ENCODE measurements at regions not wholly inside any gene's neighbourhood (a gene's known extent, or its start where the extent isn't known, plus 50 kb on each side); places are given as distances from the start of the nearest gene placed in this dataset.
"Not testable (repeated sequence)": the region's sequence is repeated elsewhere in the genome, so short reads cannot be mapped to it uniquely, and the experiment has no call there.

GRCh38 chr3:156041856-156042255 is 78.5 kb upstream of the KCNAB1 start:
- H3K9me3 Mint-ChIP-seq; H3K4me1 ChIP-seq (ENCODE audit: control insufficient read depth in 1 of 2, insufficient read depth in 2 of 2, low read length in 2 of 2); H4K20me1 ChIP-seq (ENCODE audit: insufficient read depth, low read length); DNase-seq; intact Hi-C loops (cut with micrococcal nuclease); H3K4me3 ChIP-seq (replicated peaks in 1 of 3; ENCODE audit: low read depth in 2 of 3, low read length in 3 of 3); H3K27ac ChIP-seq (ENCODE audit: low read depth in 1 of 2, low read length in 2 of 2); H3K36me3 ChIP-seq (replicated peaks in 1 of 2; ENCODE audit: control insufficient read depth in 1 of 2, insufficient read depth in 2 of 2, low read length in 2 of 2); H3K27me3 Mint-ChIP-seq (ENCODE audit: low read depth in 3 of 3); H3K4me2 ChIP-seq (replicated peaks; ENCODE audit: extremely low read depth, low read length, poor library complexity, severe bottlenecking); H2AFZ ChIP-seq (ENCODE audit: insufficient read depth, low read depth, low read length, poor library complexity, severe bottlenecking); H3K36me3 Mint-ChIP-seq; H3K9me3 ChIP-seq (replicated peaks in 1 of 2; ENCODE audit: control insufficient read depth in 1 of 2, insufficient read depth in 1 of 2, low read length in 2 of 2); H3K79me2 ChIP-seq (ENCODE audit: insufficient read depth, low read length); H3K27me3 ChIP-seq (ENCODE audit: control insufficient read depth in 2 of 2, insufficient read depth in 2 of 2, low read length in 2 of 2); H3K4me1 Mint-ChIP-seq; H3K27ac Mint-ChIP-seq; H3K4me3 Mint-ChIP-seq; H3K9ac ChIP-seq (ENCODE audit: insufficient read depth, low read length, poor library complexity, severe bottlenecking): not testable (repeated sequence)
- 95% methylated on average over 7 of the region's 7 CpGs for WGBS (ENCODE audit: insufficient coverage)

DNA sequence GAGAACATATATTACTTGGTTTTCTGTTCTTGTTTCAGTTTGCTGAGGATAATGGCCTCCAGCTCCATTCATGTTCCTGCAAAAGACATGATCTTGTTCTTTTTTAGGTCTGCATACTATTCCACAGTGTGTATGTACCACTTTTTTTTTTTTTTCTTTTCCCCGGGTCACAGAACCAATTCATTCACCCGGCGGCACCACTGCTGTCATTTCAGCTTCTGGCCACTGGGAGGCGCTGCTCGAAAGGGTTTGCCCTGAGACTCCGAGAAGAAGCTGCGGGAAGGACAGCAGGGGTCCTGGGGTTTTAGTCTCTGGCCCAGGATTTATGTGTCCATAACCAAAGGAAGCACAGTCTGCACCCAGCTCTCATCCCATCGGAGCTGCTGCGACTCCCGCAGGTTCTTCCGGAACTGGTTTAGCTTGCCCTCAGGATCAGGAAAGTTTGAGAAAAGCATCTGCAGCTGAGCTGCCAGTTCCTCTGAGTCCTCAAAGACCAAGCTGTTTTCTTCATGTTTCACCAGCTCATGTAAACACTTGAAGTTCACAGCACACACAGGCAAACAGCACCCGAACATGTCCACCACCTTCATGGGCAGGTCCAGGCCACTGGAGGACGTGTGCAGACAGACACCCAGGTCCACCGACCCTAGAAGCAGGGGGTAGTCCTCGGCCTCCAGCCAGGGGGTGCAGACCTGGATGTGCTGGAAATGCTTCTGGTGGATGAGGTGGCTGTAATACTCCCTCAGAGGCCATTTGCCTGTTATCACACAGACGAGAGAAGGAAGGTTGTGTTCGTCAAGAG is 76.3 kb upstream of the KCNAB1 start:
- H3K36me3 Mint-ChIP-seq; H3K4me1 Mint-ChIP-seq; H3K4me3 Mint-ChIP-seq; H3K79me2 ChIP-seq (ENCODE audit: insufficient read depth, low read length); H3K36me3 ChIP-seq (replicated peaks in 1 of 2; ENCODE audit: control insufficient read depth in 1 of 2, insufficient read depth in 2 of 2, low read length in 2 of 2); H3K27me3 Mint-ChIP-seq (ENCODE audit: low read depth in 3 of 3); H3K9me3 Mint-ChIP-seq; H3K4me3 ChIP-seq (replicated peaks in 1 of 3; ENCODE audit: low read depth in 2 of 3, low read length in 3 of 3); H3K27ac ChIP-seq (ENCODE audit: low read depth in 1 of 2, low read length in 2 of 2); H3K9me3 ChIP-seq (replicated peaks in 1 of 2; ENCODE audit: control insufficient read depth in 1 of 2, insufficient read depth in 1 of 2, low read length in 2 of 2); H3K4me1 ChIP-seq (ENCODE audit: control insufficient read depth in 1 of 2, insufficient read depth in 2 of 2, low read length in 2 of 2); H4K20me1 ChIP-seq (ENCODE audit: insufficient read depth, low read length); intact Hi-C loops (cut with micrococcal nuclease); H3K4me2 ChIP-seq (replicated peaks; ENCODE audit: extremely low read depth, low read length, poor library complexity, severe bottlenecking); H2AFZ ChIP-seq (ENCODE audit: insufficient read depth, low read depth, low read length, poor library complexity, severe bottlenecking); H3K27me3 ChIP-seq (ENCODE audit: control insufficient read depth in 2 of 2, insufficient read depth in 2 of 2, low read length in 2 of 2); DNase-seq; H3K9ac ChIP-seq (ENCODE audit: insufficient read depth, low read length, poor library complexity, severe bottlenecking): not testable (repeated sequence)
- peak; percentile 90 for TF ChIP-seq CTCF (IDR thresholded peaks at IDR 0.05)
- 53% methylated on average over 17 of the region's 17 CpGs for WGBS (ENCODE audit: insufficient coverage)
- H3K27ac Mint-ChIP-seq: peak overlapping the region in 1 of 7 donors; percentile 15

All from CD14-positive monocyte (primary cell).